ENCODE measurements at regions not wholly inside any gene's neighbourhood (a gene's known extent, or its start where the extent isn't known, plus 50 kb on each side); places are given as distances from the start of the nearest gene placed in this dataset.

- no peak for DNase-seq
Measured at GRCh38 chrY:19351616-19352015, 392.9 kb downstream of the KDM5D start.

- no peak for DNase-seq
Measured at GRCh38 chrY:19321701-19322100, 422.8 kb downstream of the KDM5D start.

GRCh38 chrY:19319135-19319534 lies 425.4 kb downstream of the KDM5D start:
- DNase-seq: no peak

GRCh38 chrY:19317271-19317987 lies 427.1 kb downstream of the KDM5D start:
- no peak for DNase-seq

- no peak for DNase-seq
Measured at GRCh38 chrY:19307627-19308026, 436.9 kb downstream of the KDM5D start.

- DNase-seq: no peak
Measured at GRCh38 chrY:19303136-19303535, 441.4 kb downstream of the KDM5D start.

- DNase-seq: no peak
Measured at GRCh38 chrY:19290925-19291324, 453.6 kb downstream of the KDM5D start.

GRCh38 chrY:19274076-19274475 lies 470.4 kb downstream of the KDM5D start:
- DNase-seq: no peak

GRCh38 chrY:19268331-19268730 lies 476.2 kb downstream of the KDM5D start:
- no peak for DNase-seq

- DNase-seq: no peak
Measured at GRCh38 chrY:19265404-19265803, 479.1 kb downstream of the KDM5D start.

- DNase-seq: no peak
Measured at GRCh38 chrY:19262310-19262709, 482.2 kb downstream of the KDM5D start.

GRCh38 chrY:19232276-19232994 lies 458.9 kb upstream of the HSFY2 start:
- DNase-seq: no peak

- DNase-seq: no peak
Measured at GRCh38 chrY:19220784-19221183, 447.2 kb upstream of the HSFY2 start.

- DNase-seq: no peak
Measured at GRCh38 chrY:19208915-19209314, 435.4 kb upstream of the HSFY2 start.

GRCh38 chrY:19207048-19207447 lies 433.5 kb upstream of the HSFY2 start:
- DNase-seq: no peak

GRCh38 chrY:19180824-19181223 lies 407.3 kb upstream of the HSFY2 start:
- DNase-seq: no peak

GRCh38 chrY:19168202-19168565 lies 394.6 kb upstream of the HSFY2 start:
- DNase-seq: no peak

- no peak for DNase-seq
Measured at GRCh38 chrY:19167319-19168201, 394.0 kb upstream of the HSFY2 start.

- no peak for DNase-seq
Measured at GRCh38 chrY:19148783-19149182, 375.2 kb upstream of the HSFY2 start.

GRCh38 chrY:19146296-19146695 lies 372.8 kb upstream of the HSFY2 start:
- no peak for DNase-seq

- DNase-seq: no peak
Measured at GRCh38 chrY:19142093-19142492, 368.6 kb upstream of the HSFY2 start.

GRCh38 chrY:19140285-19140920 lies 366.9 kb upstream of the HSFY2 start:
- no peak for DNase-seq

- no peak for DNase-seq
Measured at GRCh38 chrY:19134426-19134825, 360.9 kb upstream of the HSFY2 start.

All from DMS79 treated with DMSO at 0.1 percent for 48 hours (cell line).